ENCODE measurements at regions not wholly inside any gene's neighbourhood (a gene's known extent, or its start where the extent isn't known, plus 50 kb on each side); places are given as distances from the start of the nearest gene placed in this dataset.

DNA sequence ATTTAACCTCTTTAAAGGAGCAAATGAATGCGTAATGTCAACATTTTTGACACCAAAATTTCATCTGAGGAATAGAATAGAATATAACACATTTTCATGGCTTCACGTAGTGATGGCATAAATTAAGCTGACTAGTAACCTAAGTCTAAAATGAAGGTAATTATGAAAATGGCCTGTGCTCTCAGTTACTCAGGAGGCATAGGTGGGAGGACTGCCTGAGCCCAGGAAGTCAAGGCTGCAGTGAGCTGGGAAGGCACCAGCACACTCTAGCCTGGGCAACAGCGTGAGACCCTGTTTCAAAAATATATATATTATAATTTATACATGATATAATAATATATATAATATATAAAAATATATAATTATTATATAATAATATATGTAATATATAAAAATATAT, 383.2 kb upstream of the ATP2B1 start:
- TF ChIP-seq, protein P1, sequence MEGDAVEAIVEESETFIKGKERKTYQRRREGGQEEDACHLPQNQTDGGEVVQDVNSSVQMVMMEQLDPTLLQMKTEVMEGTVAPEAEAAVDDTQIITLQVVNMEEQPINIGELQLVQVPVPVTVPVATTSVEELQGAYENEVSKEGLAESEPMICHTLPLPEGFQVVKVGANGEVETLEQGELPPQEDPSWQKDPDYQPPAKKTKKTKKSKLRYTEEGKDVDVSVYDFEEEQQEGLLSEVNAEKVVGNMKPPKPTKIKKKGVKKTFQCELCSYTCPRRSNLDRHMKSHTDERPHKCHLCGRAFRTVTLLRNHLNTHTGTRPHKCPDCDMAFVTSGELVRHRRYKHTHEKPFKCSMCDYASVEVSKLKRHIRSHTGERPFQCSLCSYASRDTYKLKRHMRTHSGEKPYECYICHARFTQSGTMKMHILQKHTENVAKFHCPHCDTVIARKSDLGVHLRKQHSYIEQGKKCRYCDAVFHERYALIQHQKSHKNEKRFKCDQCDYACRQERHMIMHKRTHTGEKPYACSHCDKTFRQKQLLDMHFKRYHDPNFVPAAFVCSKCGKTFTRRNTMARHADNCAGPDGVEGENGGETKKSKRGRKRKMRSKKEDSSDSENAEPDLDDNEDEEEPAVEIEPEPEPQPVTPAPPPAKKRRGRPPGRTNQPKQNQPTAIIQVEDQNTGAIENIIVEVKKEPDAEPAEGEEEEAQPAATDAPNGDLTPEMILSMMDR (IDR thresholded peaks at IDR 0.05; ENCODE audit: low read depth, low read length): no peak
- no peak for TF ChIP-seq EZH2phosphoT487 (IDR thresholded peaks at IDR 0.05; ENCODE audit: low read depth)
